Activated naive CD4-positive, alpha-beta T cell (primary cell): ENCODE measurements at regions not wholly inside any gene's neighbourhood (a gene's known extent, or its start where the extent isn't known, plus 50 kb on each side); places are given as distances from the start of the nearest gene placed in this dataset.

Source experiments
- DNase-seq, 4 experiments: peaks; one replicate each; lab custom pipeline; 2025; lab: John Stamatoyannopoulos, UW

- DNase-seq: no peak
Measured at GRCh38 chr15:77712438-77712837, 79.7 kb upstream of the LINGO1 start.

- no peak for DNase-seq
Measured at GRCh38 chr15:77710637-77711036, 77.9 kb upstream of the LINGO1 start.

GRCh38 chr15:77710206-77710605 is 77.5 kb upstream of the LINGO1 start:
- DNase-seq: no peak

- no peak for DNase-seq
Measured at GRCh38 chr15:77709135-77709886, 76.6 kb upstream of the LINGO1 start.

- DNase-seq: no peak
Measured at GRCh38 chr15:77706482-77707244, 74.0 kb upstream of the LINGO1 start.

DNA sequence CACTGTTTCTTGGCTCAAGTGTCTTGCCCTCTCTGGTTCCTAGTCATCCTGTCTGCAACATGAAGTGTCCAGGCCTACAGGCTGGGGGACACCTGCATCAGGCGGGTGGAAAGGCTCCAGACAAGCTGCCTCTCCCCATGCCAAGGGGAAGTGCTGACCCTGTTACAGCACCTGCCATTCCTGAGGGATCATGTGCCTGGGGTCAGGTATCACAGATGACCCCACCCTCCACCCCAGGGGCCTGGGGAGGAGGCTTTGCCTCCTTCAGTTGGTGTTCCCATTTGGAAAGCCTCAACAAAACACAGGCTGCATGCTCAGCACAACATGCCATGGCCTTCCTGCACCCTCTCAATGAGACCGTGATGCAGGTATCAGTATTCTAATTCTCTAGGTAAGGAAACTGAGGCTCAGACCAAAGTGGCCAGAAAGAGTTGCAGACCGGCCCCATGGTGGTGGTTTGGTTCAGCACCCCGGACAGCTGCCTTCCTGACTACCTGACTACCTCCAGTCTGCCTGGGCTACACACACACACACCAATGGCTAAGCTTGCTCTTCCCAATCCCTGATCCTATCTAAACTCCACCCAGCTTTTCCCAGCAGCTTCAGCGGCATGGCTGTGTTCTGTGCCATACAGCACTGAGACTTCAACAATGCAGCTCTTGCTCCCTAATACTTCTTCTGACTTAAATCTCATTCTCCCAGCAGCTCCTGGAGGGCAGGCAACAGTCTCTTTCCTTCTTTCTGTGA is 69.7 kb upstream of the LINGO1 start:
- DNase-seq: no peak

DNA sequence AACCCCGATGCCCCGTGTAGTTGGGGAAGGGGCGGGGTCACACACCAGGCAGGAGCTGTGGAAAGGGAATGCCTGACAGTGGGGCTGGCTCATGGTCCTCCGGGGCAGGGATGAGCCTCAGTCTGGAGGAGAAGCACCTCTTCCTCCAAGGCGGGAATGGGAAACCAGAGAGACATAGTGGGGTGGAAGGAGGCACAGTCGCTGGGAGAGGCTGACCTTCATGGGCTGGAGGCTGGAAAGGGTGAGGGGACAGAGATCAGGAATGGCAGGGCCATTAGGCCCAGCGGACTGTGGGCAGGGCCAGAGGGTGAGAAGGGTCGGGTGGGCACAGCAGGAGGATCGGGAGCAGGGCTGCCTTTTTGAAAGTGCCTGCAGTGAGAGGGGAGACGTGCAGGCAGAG is 65.8 kb upstream of the LINGO1 start:
- DNase-seq: no peak

- no peak for DNase-seq
Measured at GRCh38 chr15:77697893-77698292, 65.2 kb upstream of the LINGO1 start.

- DNase-seq: no peak
Measured at GRCh38 chr15:77696871-77697270, 64.2 kb upstream of the LINGO1 start.

DNA sequence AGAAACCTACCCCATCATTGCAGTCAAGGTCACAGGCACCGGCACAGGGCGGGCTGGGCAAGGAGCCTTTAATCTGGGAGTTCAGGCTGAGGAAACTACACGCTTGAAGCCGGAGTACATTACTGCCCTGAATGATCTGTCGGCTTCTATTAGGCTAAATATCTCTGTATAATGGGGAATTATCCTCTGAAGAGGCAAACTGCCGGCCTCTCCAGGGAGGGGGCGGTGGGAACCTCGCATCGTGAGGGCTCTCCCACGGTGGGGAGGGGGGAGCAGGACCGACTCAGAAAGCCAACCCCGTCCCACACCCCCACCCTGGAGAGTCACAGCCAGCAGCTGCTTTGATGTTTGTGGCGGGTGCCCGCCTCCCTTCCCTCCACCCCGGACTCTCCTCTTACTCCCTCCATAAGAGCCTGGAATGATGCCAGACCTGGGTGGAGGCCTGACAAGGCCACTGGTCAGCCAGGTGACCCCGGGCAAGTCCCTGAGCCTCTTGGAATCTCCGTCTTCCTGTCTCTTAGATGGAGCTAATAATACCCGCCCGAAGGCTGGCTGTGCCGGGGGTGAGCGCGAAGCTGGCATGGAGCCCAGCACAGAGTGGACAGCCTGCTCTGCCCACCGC is 63.4 kb upstream of the LINGO1 start:
- DNase-seq: no peak

DNA sequence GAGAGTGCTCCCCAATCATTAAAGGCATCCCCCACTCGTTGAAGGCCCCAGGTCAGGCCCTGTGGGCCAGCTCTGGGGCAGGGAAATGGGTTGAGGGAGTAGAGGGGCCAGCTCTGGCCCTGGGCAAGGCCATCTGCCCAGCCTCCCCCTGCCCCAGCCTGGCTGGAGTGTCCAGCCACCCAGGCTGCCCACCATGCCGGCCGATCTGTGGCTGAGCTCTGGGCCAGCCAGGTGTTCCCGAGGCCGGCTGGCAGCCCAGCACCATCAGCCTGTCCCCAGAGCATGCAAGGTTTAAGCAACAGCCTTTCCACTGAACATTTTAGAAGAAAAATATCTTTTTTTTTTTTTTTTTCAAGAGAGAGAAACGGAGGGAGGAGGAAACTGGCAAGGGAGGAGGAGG is 62.8 kb upstream of the LINGO1 start:
- DNase-seq: no peak

DNA sequence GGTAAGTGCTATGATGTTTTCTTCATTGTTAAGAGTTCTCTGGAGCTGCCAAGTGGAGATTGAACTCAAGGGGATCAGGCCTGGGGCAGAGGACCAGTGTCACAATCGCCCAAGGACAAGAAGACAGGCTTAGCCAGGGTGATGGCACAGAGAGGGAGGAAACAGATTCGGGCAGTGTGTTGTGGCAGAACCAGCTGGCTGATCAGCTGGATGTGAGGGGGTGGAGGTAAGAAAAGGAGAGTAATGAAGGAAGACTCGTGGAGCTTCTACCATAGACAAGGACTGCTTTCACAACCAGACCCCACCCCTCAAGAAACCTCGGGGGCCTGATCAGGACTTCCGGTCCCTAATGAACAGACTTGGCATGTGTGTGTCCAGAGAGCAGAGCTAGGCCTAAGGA is 60.9 kb upstream of the LINGO1 start:
- DNase-seq: no peak

DNA sequence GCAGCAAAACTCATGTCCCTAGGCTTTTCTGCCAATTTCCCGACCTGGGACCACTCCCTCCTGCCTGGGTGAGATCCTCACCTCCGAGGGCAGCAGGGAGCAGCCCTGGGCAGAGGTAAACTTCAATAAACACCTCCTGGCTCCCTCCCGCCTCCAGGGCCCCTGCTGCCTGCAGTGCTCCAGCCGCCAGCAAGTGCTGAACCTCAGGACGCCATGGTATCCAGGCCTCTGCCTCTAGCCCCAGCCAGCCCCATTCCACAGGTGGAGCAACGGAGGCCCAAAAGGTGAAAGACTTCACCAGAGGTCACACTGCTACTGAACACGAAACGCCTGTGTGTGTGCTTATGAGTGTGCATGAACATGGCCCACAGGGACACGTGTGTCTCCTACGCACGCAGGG is 59.9 kb upstream of the LINGO1 start:
- no peak for DNase-seq

DNA sequence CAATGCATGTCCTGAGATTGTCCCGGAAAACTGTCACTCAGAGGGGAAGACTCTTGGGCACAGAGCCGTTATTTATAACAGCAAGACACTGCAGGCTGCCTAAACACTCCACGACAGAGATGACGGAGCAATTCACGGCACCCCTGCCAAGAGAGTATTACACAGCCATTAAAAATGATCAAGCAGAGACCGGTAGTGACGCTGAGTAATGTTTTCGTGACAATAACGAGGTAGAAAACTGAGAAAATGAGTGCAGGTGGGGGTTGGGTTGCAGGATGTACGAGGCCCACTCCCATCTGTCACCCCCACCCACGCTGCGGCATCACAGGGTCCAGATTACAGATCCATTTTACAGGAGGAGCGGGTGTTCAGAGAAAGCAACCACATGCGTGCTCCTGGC is 58.9 kb upstream of the LINGO1 start:
- no peak for DNase-seq

- DNase-seq: no peak
Measured at GRCh38 chr15:77689821-77690220, 57.1 kb upstream of the LINGO1 start.

DNA sequence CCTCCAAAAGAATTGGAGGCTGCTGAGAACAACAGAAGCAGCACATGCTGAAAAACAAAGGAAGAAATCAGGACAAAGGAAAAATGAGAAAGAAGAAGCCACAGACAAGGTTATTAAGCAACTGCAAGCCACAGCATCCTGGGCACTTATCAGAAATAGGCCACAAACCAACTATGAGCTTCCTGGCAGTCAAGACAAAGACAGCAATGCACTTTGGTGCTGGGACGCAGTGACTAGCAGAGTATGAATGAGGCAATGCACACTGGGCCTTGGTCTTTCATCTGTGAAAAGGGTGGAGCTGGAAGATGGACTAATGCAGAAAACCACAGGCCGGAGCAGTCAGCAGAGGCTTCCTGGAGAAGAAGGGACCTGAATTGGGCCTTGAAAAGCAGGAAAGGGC is 56.0 kb upstream of the LINGO1 start:
- DNase-seq: no peak

DNA sequence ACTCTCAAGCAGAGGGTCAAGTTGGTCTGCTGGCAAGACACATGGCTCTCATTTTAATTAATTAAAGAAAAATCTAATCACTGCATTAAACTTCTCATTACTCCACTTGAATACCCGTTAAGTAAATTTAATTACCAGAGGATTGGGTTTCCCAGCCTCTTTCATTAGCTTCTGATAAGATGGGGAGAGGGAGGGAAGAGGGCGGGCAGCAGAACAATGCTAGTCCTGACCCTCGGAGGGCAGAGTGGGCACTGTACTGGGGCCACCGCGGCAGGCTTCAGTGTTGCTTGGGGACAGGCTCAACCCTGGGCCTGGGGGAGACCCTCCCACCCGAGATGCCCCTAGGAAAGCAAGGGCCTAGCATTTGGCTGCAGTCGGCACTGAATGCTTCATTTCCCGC is 55.6 kb upstream of the LINGO1 start:
- no peak for DNase-seq

DNA sequence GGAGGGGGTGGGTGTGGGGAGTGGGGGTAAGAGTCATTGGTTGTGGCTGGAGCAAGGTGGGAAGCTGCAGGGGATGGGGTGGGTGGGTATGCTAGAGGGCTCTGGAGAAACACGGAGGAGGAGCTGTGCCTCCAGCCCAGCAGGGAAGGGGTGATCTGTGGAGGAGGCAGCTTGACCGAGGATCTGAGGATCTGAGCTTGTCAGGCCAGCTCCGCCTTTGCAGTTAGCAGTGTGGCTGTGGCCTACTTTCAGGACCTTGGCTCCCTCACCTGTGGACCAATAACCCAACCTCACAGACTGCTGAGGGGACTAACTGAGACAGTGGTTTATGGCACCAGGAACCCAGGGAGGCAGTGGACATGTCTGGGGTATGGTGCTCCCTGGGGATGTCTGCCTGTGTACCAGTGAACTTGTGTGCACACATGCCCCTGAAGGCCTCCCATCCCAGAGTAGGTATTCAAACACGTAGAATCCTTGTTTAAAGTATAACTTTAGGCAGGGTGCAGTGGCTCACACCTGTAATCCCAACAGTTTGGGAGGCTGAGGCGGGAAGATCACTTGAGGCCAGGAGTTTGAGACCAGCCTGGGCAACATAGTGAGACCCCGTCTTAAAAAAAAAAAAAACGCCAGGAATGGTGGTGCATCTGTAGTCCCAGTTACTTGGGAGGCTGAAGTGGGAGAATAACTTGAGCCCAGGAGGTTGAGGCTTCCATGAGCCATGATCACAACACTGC is 52.5 kb upstream of the LINGO1 start:
- no peak for DNase-seq

DNA sequence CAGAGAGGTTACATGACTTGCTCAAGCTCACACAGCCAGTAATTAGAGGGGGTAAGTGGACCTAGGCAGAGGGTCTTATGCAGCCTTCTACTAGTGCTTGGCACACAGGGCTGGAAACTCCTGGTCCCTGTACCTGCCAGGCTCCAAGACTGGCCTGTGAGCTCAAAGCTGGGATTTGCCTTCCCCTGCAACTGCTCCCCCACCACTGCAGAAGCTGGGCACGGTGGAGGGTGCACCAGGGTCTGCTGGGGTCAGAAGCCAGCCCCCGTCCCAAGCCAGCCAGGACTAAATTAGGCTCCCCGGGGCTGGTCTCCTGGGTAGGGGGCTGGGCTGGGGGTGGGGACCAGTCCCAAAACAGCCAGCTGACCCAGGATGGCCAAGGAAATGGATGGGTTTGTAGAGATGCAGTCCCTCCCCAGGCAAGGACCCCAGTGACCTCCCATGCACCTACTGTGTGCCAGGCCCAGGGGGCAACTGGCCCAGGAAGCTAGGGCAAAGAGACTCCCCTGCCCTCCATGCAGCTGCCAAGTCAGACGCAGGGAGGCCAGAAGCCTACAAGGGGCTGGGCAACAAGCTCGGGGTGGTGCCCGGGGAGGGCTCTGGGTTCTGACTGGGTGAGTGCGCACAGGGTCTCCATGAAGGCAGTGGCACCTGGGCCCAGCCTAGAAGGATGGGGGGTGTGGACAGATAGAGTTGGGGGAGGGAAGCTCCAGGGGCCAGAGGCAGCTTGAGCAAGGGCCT is 51.8 kb upstream of the LINGO1 start:
- no peak for DNase-seq

DNA sequence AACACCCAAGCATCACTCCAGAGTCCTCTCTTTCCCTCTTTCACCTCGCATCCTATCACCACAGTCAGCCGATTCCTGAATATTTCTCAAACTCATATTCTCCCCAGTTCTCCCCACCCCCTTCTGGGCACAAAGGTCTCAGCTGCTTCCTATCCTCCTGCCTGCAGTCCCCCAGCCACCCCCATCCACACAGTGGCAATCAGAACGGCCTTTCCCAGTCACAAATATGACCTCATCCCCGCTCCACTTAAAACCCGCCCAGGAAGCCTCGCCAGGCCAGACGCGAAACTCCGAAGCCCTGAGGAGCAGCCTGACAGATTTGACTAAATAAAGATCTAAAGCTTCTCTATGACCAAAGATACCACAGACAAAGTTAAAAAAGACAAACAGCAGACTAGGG is 49.9 kb upstream of the LINGO1 start:
- no peak for DNase-seq
